ENCODE measurements at regions not wholly inside any gene's neighbourhood (a gene's known extent, or its start where the extent isn't known, plus 50 kb on each side); places are given as distances from the start of the nearest gene placed in this dataset.

GRCh38 chr9:38301376-38302106, 91.0 kb upstream of the ALDH1B1 start (continued):
- TF ChIP-seq TAF7 (optimal IDR thresholded peaks at IDR 0.05; ENCODE audit: borderline replicate concordance, low read depth, low read length) (no peak), ATF2 (IDR thresholded peaks at IDR 0.05; ENCODE audit: low read length) (no peak)

Data from H1 (cell line).